ENCODE measurements at regions not wholly inside any gene's neighbourhood (a gene's known extent, or its start where the extent isn't known, plus 50 kb on each side); places are given as distances from the start of the nearest gene placed in this dataset.

GRCh38 chr6:23266536-23266935 lies 697.2 kb downstream of the HDGFL1 start:
- H3K9me3 ChIP-seq (ENCODE audit: control insufficient read depth in 4 of 4, insufficient read depth in 3 of 4, low read length in 3 of 4): no peaks in the 10 kb centered on the region
- no peak overlapping the region for H3K4me3 ChIP-seq
- no peak for TF ChIP-seq CTCF (IDR thresholded peaks at IDR 0.05; ENCODE audit: control extremely low read depth, extremely low read depth)
- H3K4me1 ChIP-seq (ENCODE audit: control insufficient read depth in 5 of 5, insufficient read depth in 5 of 5, low read length in 5 of 5): no peaks in the 10 kb centered on the region
- no peaks in the 10 kb centered on the region for H3K36me3 ChIP-seq (ENCODE audit: control insufficient read depth in 4 of 4, insufficient read depth in 4 of 4, low read length in 4 of 4)
- 93 to 95% methylated on average over 7 of the region's 7 CpGs for WGBS, 2 donors
- H3K9ac ChIP-seq (ENCODE audit: insufficient read depth in 1 of 2, low read length in 2 of 2): no peak overlapping the region
- ATAC-seq (ENCODE audit: insufficient read depth, low FRiP score) (no peak), DNase-seq (no peak)
- H3K27ac ChIP-seq (ENCODE audit: low read depth in 1 of 2, low read length in 1 of 2): no peak overlapping the region
- no peaks in the 10 kb centered on the region for H3K27me3 ChIP-seq (ENCODE audit: control insufficient read depth in 3 of 3, insufficient read depth in 3 of 3, low read length in 2 of 3)

GRCh38 chr6:23267651-23268050 lies 698.3 kb downstream of the HDGFL1 start:
- H3K27ac ChIP-seq (ENCODE audit: low read depth in 1 of 2, low read length in 1 of 2): no peak overlapping the region
- DNase-seq: no peak
- TF ChIP-seq CTCF (IDR thresholded peaks at IDR 0.05; ENCODE audit: control extremely low read depth, extremely low read depth): no peak
- ATAC-seq (ENCODE audit: insufficient read depth, low FRiP score): no peak
- H3K4me3 ChIP-seq: no peak overlapping the region
- peaks cover 0 to 2% (median 0%) of the 10 kb centered on the region in 5 donors for H3K4me1 ChIP-seq (ENCODE audit: control insufficient read depth in 5 of 5, insufficient read depth in 5 of 5, low read length in 5 of 5)
- no peaks in the 10 kb centered on the region for H3K27me3 ChIP-seq (ENCODE audit: control insufficient read depth in 3 of 3, insufficient read depth in 3 of 3, low read length in 2 of 3)
- no peaks in the 10 kb centered on the region for H3K9me3 ChIP-seq (ENCODE audit: control insufficient read depth in 4 of 4, insufficient read depth in 3 of 4, low read length in 3 of 4)
- no peaks in the 10 kb centered on the region for H3K36me3 ChIP-seq (ENCODE audit: control insufficient read depth in 4 of 4, insufficient read depth in 4 of 4, low read length in 4 of 4)
- 91 to 95% methylated on average over 2 of the region's 2 CpGs for WGBS, 2 donors
- no peak overlapping the region for H3K9ac ChIP-seq (ENCODE audit: insufficient read depth in 1 of 2, low read length in 2 of 2)

- H3K27ac ChIP-seq (ENCODE audit: low read depth in 1 of 2, low read length in 1 of 2): no peak overlapping the region
- no peak overlapping the region for H3K9ac ChIP-seq (ENCODE audit: insufficient read depth in 1 of 2, low read length in 2 of 2)
- DNase-seq (no peak), ATAC-seq (ENCODE audit: insufficient read depth, low FRiP score) (no peak)
- H3K27me3 ChIP-seq (ENCODE audit: control insufficient read depth in 3 of 3, insufficient read depth in 3 of 3, low read length in 2 of 3): no peaks in the 10 kb centered on the region
- H3K36me3 ChIP-seq (ENCODE audit: control insufficient read depth in 4 of 4, insufficient read depth in 4 of 4, low read length in 4 of 4): no peaks in the 10 kb centered on the region
- 69 to 84% methylated on average over 4 of the region's 4 CpGs for WGBS, 2 donors
- no peak overlapping the region for H3K4me3 ChIP-seq
- peaks cover 0 to 2% (median 0%) of the 10 kb centered on the region in 5 donors for H3K4me1 ChIP-seq (ENCODE audit: control insufficient read depth in 5 of 5, insufficient read depth in 5 of 5, low read length in 5 of 5)
- H3K9me3 ChIP-seq (ENCODE audit: control insufficient read depth in 4 of 4, insufficient read depth in 3 of 4, low read length in 3 of 4): no peaks in the 10 kb centered on the region
- no peak for TF ChIP-seq CTCF (IDR thresholded peaks at IDR 0.05; ENCODE audit: control extremely low read depth, extremely low read depth)
These were observed 699.0 kb downstream of the HDGFL1 start for GRCh38 chr6:23268348-23268747.

- TF ChIP-seq CTCF (IDR thresholded peaks at IDR 0.05; ENCODE audit: control extremely low read depth, extremely low read depth): no peak
- H3K27me3 ChIP-seq (ENCODE audit: control insufficient read depth in 3 of 3, insufficient read depth in 3 of 3, low read length in 2 of 3): no peaks in the 10 kb centered on the region
- DNase-seq: peak in 1 of 3 donors; percentile 17
- no peak overlapping the region for H3K9ac ChIP-seq (ENCODE audit: insufficient read depth in 1 of 2, low read length in 2 of 2)
- H3K27ac ChIP-seq (ENCODE audit: low read depth in 1 of 2, low read length in 1 of 2): no peak overlapping the region
- no peak overlapping the region for H3K4me3 ChIP-seq
- no peaks in the 10 kb centered on the region for H3K36me3 ChIP-seq (ENCODE audit: control insufficient read depth in 4 of 4, insufficient read depth in 4 of 4, low read length in 4 of 4)
- ATAC-seq (ENCODE audit: insufficient read depth, low FRiP score): no peak
- no peaks in the 10 kb centered on the region for H3K9me3 ChIP-seq (ENCODE audit: control insufficient read depth in 4 of 4, insufficient read depth in 3 of 4, low read length in 3 of 4)
- H3K4me1 ChIP-seq (ENCODE audit: control insufficient read depth in 5 of 5, insufficient read depth in 5 of 5, low read length in 5 of 5): peaks cover 0 to 2% (median 0%) of the 10 kb centered on the region in 5 donors
- 43 to 51% methylated on average over 3 of the region's 3 CpGs for WGBS, 2 donors
These were observed 700.1 kb downstream of the HDGFL1 start for GRCh38 chr6:23269436-23269835.

Measured in lung (tissue), 11 donors.